B cell (primary cell): ENCODE measurements at regions not wholly inside any gene's neighbourhood (a gene's known extent, or its start where the extent isn't known, plus 50 kb on each side); places are given as distances from the start of the nearest gene placed in this dataset.

Experiments
- CTCF ChIP-seq: fragments of 200-600 bp; IDR thresholded peaks from one replicate; pipeline ENCODE4 v1.8.0; 2022; ENCODE audit warnings: antibody characterized with exemption, mild to moderate bottlenecking
- EZH2 ChIP-seq: IDR thresholded peaks from 2 replicates; pipeline ENCODE4 v1.6.1; 2012; ENCODE audit warnings: borderline replicate concordance, low read depth, mild to moderate bottlenecking, moderate library complexity, low read length; ENCODE audit not compliant: insufficient read depth, poor library complexity, severe bottlenecking

GRCh38 chr19:28449803-28450202, 763.1 kb downstream of the UQCRFS1 start:
- TF ChIP-seq CTCF: no peak
- no peak for TF ChIP-seq EZH2
